Stimulated activated effector memory CD8-positive, alpha-beta T cell treated with anti-CD3 and anti-CD28 coated beads, Interleukin-12 subunit alpha, Interleukin-12 subunit beta, amount 100 ng/mL, for 72 hours (primary cell): ENCODE measurements at regions not wholly inside any gene's neighbourhood (a gene's known extent, or its start where the extent isn't known, plus 50 kb on each side); places are given as distances from the start of the nearest gene placed in this dataset.
"Not testable (repeated sequence)": the region's sequence is repeated elsewhere in the genome, so short reads cannot be mapped to it uniquely, and the experiment has no call there.

ENCODE experiments used
- ATAC-seq: fragments of 150-1000 bp; cut with Tn5 transposase; 2 replicates; pipeline ENCODE4 v1.10.0; 2021
- DNase-seq, 2 donors: peaks; one replicate each; pipeline ENCODE4 v3.0.0; 2021 to 2022; ENCODE audit warnings: low spot score in 2 of 2
- H3K27ac Mint-ChIP-seq: one replicate; pipeline ENCODE4 v1.8.0; 2022; ENCODE audit warnings: mild to moderate bottlenecking, mixed read lengths
- H3K36me3 Mint-ChIP-seq: one replicate; pipeline ENCODE4 v1.8.0; 2022; ENCODE audit warnings: mild to moderate bottlenecking, mixed read lengths
- H3K4me1 Mint-ChIP-seq: one replicate; pipeline ENCODE4 v1.8.0; 2022; ENCODE audit warnings: mixed read lengths
- H3K4me3 Mint-ChIP-seq: one replicate; pipeline ENCODE4 v1.8.0; 2022; ENCODE audit warnings: mild to moderate bottlenecking, mixed read lengths
- H3K9me3 Mint-ChIP-seq: one replicate; pipeline ENCODE4 v1.8.0; 2022; ENCODE audit warnings: mixed read lengths

DNA sequence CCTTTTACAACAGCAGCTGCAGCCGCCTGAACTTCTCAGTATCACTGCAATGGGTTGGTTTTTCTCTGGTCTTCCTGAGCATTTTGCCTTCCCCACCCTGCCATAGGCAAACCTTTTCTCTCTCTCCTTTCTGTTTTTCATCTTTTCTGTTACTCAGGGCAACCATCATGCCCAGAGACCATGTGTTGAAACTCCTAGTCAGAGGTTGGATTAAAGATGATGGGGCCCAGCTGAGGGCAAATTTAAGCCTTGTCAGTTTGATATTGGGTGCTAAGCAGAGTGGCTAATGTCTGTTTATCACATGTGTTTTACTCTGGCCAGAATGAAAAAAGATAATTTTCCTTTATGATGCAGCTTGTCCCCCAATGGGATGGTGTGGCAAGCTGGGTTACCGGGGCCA, 107.9 kb upstream of the PMCH start:
- DNase-seq = no peak
- H3K27ac Mint-ChIP-seq = no peak overlapping the region
- no peak for ATAC-seq
- no peaks in the 10 kb centered on the region for H3K36me3 Mint-ChIP-seq
- no peaks in the 10 kb centered on the region for H3K9me3 Mint-ChIP-seq
- H3K4me3 Mint-ChIP-seq = no peak overlapping the region
- peaks cover 10% of the 10 kb centered on the region for H3K4me1 Mint-ChIP-seq

GRCh38 chr12:102304667-102305066, 107.0 kb upstream of the PMCH start:
- H3K4me3 Mint-ChIP-seq, H3K36me3 Mint-ChIP-seq, ATAC-seq, H3K27ac Mint-ChIP-seq, DNase-seq, H3K9me3 Mint-ChIP-seq: not testable (repeated sequence)
- peaks cover 10% of the 10 kb centered on the region for H3K4me1 Mint-ChIP-seq

- DNase-seq (no peak), ATAC-seq (no peak)
- no peak overlapping the region for H3K4me3 Mint-ChIP-seq
- no peaks in the 10 kb centered on the region for H3K9me3 Mint-ChIP-seq
- no peaks in the 10 kb centered on the region for H3K36me3 Mint-ChIP-seq
- no peak overlapping the region for H3K27ac Mint-ChIP-seq
- H3K4me1 Mint-ChIP-seq = peaks cover 10% of the 10 kb centered on the region
Observed at GRCh38 chr12:102302553-102302952, 104.9 kb upstream of the PMCH start.

GRCh38 chr12:102301547-102301946, 103.9 kb upstream of the PMCH start:
- Mint-ChIP-seq H3K9me3 (no peaks in the 10 kb centered on the region), H3K36me3 (no peaks in the 10 kb centered on the region), H3K4me1 (peaks cover 10% of the 10 kb centered on the region), H3K4me3 (no peak overlapping the region), H3K27ac (no peak overlapping the region)
- no peak for ATAC-seq
- DNase-seq = no peak

- peak; percentile 96 for ATAC-seq
- Mint-ChIP-seq H3K27ac (no peak overlapping the region), H3K36me3 (no peaks in the 10 kb centered on the region), H3K4me1 (peaks cover 10% of the 10 kb centered on the region), H3K9me3 (no peaks in the 10 kb centered on the region), H3K4me3 (no peak overlapping the region)
- DNase-seq = peak in 1 of 2 donors; percentile 57
Observed at GRCh38 chr12:102300824-102301461, 103.3 kb upstream of the PMCH start.

DNA sequence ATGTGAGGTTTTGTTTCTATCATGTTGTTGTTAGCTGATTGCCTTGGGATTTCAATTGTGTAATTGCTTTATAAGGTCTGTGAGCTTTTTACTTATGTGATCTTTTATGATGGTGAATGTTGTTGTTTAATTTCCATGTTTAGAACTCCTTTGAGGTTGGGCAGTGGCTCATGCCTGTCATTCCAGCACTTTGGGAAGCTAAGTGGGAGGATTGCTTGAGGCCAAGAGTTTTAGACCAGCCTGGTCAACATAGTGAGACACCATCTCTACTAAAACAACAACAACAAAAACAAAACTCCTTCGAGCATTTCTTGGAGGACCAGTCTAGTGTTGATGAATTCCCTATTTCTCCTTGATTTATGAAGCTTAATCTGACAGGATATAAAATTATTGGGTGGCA, 102.1 kb upstream of the PMCH start:
- no peak overlapping the region for H3K4me3 Mint-ChIP-seq
- ATAC-seq = no peak
- H3K36me3 Mint-ChIP-seq = no peaks in the 10 kb centered on the region

GRCh38 chr12:102298022-102298421, 100.4 kb upstream of the PMCH start:
- Mint-ChIP-seq H3K36me3 (no peaks in the 10 kb centered on the region), H3K27ac (no peak overlapping the region), H3K9me3 (peaks cover 2% of the 10 kb centered on the region), H3K4me3 (no peak overlapping the region), H3K4me1 (peaks cover 8% of the 10 kb centered on the region)
- no peak for DNase-seq
- no peak for ATAC-seq

More for the DNA sequence above, 102.1 kb upstream of the PMCH start:
- Mint-ChIP-seq H3K9me3 (peaks cover 2% of the 10 kb centered on the region), H3K4me1 (peaks cover 10% of the 10 kb centered on the region), H3K27ac (no peak overlapping the region)
- no peak for DNase-seq

GRCh38 chr12:102297412-102297811, 99.8 kb upstream of the PMCH start:
- Mint-ChIP-seq H3K27ac (no peak overlapping the region), H3K36me3 (no peaks in the 10 kb centered on the region), H3K4me3 (no peak overlapping the region), H3K9me3 (peaks cover 2% of the 10 kb centered on the region), H3K4me1 (peaks cover 2% of the 10 kb centered on the region)
- DNase-seq (no peak), ATAC-seq (no peak)

DNA sequence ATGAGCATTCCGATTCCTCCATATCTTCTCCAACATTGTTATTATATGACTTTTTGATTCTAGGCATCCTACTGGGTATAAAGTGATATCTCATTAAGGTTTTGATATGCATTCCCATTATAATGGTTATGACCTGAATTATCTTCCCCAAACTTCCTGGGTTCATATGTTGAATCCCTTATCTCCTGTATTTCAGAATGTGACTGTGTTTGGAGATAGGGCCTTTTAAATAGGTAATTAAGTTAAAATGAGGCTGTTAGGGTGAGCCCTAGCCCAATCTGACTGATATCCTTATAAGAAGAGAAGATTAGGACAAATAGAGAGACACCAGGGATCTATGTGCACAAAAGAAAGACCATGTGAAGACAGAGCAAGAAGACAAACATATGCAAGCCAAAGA, 96.9 kb upstream of the PMCH start:
- ATAC-seq (no peak), DNase-seq (no peak)
- Mint-ChIP-seq H3K36me3 (no peaks in the 10 kb centered on the region), H3K4me1 (no peaks in the 10 kb centered on the region), H3K9me3 (peaks cover 5% of the 10 kb centered on the region), H3K27ac (no peak overlapping the region), H3K4me3 (no peak overlapping the region)

- H3K4me3 Mint-ChIP-seq, H3K4me1 Mint-ChIP-seq, H3K9me3 Mint-ChIP-seq, DNase-seq, H3K36me3 Mint-ChIP-seq, H3K27ac Mint-ChIP-seq: not testable (repeated sequence)
- ATAC-seq = peak; percentile 36
Observed at GRCh38 chr12:102291498-102292440, 94.1 kb upstream of the PMCH start.

- H3K4me3 Mint-ChIP-seq, H3K4me1 Mint-ChIP-seq, ATAC-seq, H3K36me3 Mint-ChIP-seq, DNase-seq, H3K9me3 Mint-ChIP-seq, H3K27ac Mint-ChIP-seq: not testable (repeated sequence)
Observed at GRCh38 chr12:102289702-102290101, 92.1 kb upstream of the PMCH start.

GRCh38 chr12:102281231-102281630, 83.6 kb upstream of the PMCH start:
- Mint-ChIP-seq H3K4me1 (no peaks in the 10 kb centered on the region), H3K36me3 (no peaks in the 10 kb centered on the region), H3K27ac (no peak overlapping the region), H3K4me3 (no peak overlapping the region), H3K9me3 (peaks cover 7% of the 10 kb centered on the region)
- DNase-seq (no peak), ATAC-seq (no peak)

DNA sequence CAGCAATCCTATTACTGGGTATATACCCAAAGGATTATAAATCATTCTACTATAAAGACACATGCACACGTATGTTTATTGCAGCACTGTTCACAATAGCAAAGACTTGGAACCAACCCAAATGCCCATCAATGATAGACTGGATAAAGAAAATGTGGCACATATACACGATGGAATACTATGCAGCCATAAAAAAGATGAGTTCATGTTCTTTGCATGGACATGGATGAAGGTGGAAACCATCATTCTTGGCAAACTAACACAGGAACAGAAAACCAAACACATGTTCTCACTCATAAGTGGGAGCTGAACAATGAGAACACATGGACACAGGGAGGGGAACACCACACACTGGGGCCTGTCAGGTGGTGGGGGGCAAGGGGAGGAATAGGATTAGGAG, 58.1 kb upstream of the PMCH start:
- not testable (repeated sequence) for H3K4me3 Mint-ChIP-seq, DNase-seq, H3K4me1 Mint-ChIP-seq, ATAC-seq, H3K27ac Mint-ChIP-seq, H3K36me3 Mint-ChIP-seq
- peaks cover 12% of the 10 kb centered on the region for H3K9me3 Mint-ChIP-seq

DNA sequence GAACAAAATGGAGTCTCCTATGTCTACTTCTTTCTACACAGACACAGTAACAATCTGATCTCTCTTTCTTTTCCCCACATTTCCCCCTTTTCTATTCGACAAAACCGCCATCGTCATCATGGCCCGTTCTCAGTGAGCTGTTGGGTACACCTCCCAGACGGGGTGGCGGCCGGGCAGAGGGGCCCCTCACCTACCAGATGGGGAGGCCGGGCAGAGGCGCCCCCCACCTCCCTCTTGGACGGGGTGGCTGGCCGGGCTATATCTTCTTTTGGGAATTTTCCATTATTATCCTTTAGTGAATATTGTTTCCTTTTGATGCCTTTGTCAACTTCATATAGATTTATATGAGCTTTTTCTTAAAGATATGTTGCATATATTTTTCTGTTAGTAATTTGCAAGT, 53.4 kb upstream of the PMCH start:
- not testable (repeated sequence) for H3K4me3 Mint-ChIP-seq, ATAC-seq, DNase-seq, H3K4me1 Mint-ChIP-seq, H3K36me3 Mint-ChIP-seq, H3K9me3 Mint-ChIP-seq, H3K27ac Mint-ChIP-seq

GRCh38 chr12:102249079-102249841, 51.6 kb upstream of the PMCH start:
- Mint-ChIP-seq H3K4me1 (no peaks in the 10 kb centered on the region), H3K9me3 (peaks cover 6% of the 10 kb centered on the region), H3K36me3 (no peaks in the 10 kb centered on the region), H3K4me3 (no peak overlapping the region), H3K27ac (no peak overlapping the region)
- DNase-seq (no peak), ATAC-seq (no peak)
